Prostate gland (tissue), 2 donors: ENCODE measurements at regions not wholly inside any gene's neighbourhood (a gene's known extent, or its start where the extent isn't known, plus 50 kb on each side); places are given as distances from the start of the nearest gene placed in this dataset.

Experiments used
- DNase-seq: peaks from one replicate; pipeline ENCODE4 v3.0.0-alpha.2; 2019; ENCODE audit warnings: low spot score
- H3K27ac ChIP-seq, 2 donors: fragments of 200-600 bp; sonication (generic); 2 replicates each; pipeline ENCODE4 v1.5.1; 2017 to 2019
- H3K27me3 ChIP-seq: fragments of 200-600 bp; sonication (generic); replicated peaks from 2 replicates; pipeline ENCODE4 v1.5.1; 2019; ENCODE audit not compliant: insufficient read depth
- H3K36me3 ChIP-seq, 2 donors: fragments of 200-600 bp; sonication (generic); 1 replicate in 1 of 2; 2 replicates in 1 of 2; pipeline versions ENCODE4 v1.5.1 to v1.8.1; 2017 to 2019
- H3K4me1 ChIP-seq: fragments of 200-600 bp; sonication (generic); replicated peaks from 2 replicates; pipeline ENCODE4 v1.5.1; 2019
- H3K4me3 ChIP-seq, 2 donors: fragments of 200-600 bp; sonication (generic); 2 replicates each; pipeline ENCODE4 v1.5.1; 2017 to 2019
- H3K9me3 ChIP-seq: fragments of 200-600 bp; sonication (generic); 2 replicates; pipeline ENCODE4 v1.5.1; 2017
- CTCF ChIP-seq, 4 experiments: fragments of 200-600 bp in 2 of 4; fragments of 450-650 bp in 2 of 4; sonication (generic) in 2 of 4; IDR thresholded peaks; 1 replicate in 3 of 4; 2 replicates in 1 of 4; pipeline ENCODE4 v1.5.1; 2016 to 2019; ENCODE audit warnings: antibody characterized with exemption in 4 of 4, mild to moderate bottlenecking in 2 of 4, moderate library complexity in 2 of 4
- POLR2A ChIP-seq: fragments of 450-650 bp; IDR thresholded peaks from one replicate; pipeline ENCODE4 v1.6.1; 2016; ENCODE audit warnings: antibody characterized with exemption, mild to moderate bottlenecking
- POLR2AphosphoS5 ChIP-seq: sonication (generic); formaldehyde crosslinking; IDR thresholded peaks from one replicate; pipeline ENCODE4 v1.6.1; 2017; ENCODE audit warnings: antibody characterized with exemption
- WGBS: methylation state at CpG from one replicate; pipeline ENCODE4 v1.1.5; 2018; 5-methylcytosine and 5-hydroxymethylcytosine counted together
- intact Hi-C: fragments of 100-400 bp; cut with DNase I; formaldehyde crosslinking; loops from one replicate; pipeline ENCODE4 v1.14.2; 2022

- 79% methylated on average over 5 of the region's 5 CpGs for WGBS
- H3K27ac ChIP-seq = no peak overlapping the region
- no peaks in the 10 kb centered on the region for H3K9me3 ChIP-seq
- DNase-seq = no peak
- TF ChIP-seq CTCF (IDR thresholded peaks at IDR 0.05) = no peak
- TF ChIP-seq POLR2AphosphoS5 = no peak
- no peak for TF ChIP-seq POLR2A
- no peaks in the 10 kb centered on the region for H3K27me3 ChIP-seq
- no peak overlapping the region for H3K4me3 ChIP-seq
- H3K36me3 ChIP-seq = no peaks in the 10 kb centered on the region
- intact Hi-C loops = no loop called here
- H3K4me1 ChIP-seq = no peaks in the 10 kb centered on the region
These were observed 174.0 kb upstream of the TLL1 start for GRCh38 chr4:165699055-165699454.

GRCh38 chr4:165700855-165701254 is 172.2 kb upstream of the TLL1 start:
- Histone ChIP-seq H3K27me3 (no peaks in the 10 kb centered on the region), H3K36me3 (no peaks in the 10 kb centered on the region), H3K27ac (no peak overlapping the region), H3K4me3 (no peak overlapping the region), H3K9me3 (no peaks in the 10 kb centered on the region), H3K4me1 (no peaks in the 10 kb centered on the region)
- TF ChIP-seq CTCF (IDR thresholded peaks at IDR 0.05) (no peak), POLR2A (no peak)
- intact Hi-C loops = no loop called here
- no peak for DNase-seq

DNA sequence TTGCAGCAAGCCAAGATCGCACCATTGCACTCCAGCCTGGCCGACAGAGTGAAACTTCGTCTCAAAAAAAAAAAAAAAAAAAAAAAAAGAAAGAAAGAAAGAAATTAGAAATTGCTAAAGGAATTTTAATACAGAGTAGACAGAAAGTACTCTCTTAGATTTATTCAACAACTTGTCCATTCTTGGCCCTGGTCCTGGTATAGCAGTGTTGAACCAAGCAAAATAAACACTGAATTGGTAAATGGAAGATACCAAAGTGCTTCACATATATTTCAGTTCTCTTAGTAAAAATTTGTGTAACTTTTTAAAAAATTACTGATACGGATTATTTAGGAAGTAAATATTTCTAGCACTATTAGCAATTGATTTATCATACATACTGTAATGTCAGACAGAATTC is 165.9 kb upstream of the TLL1 start:
- WGBS = 82% methylated on average over 4 of the region's 4 CpGs
- Histone ChIP-seq H3K36me3 (no peaks in the 10 kb centered on the region), H3K27me3 (no peaks in the 10 kb centered on the region), H3K4me1 (no peaks in the 10 kb centered on the region), H3K9me3 (no peaks in the 10 kb centered on the region), H3K27ac (no peak overlapping the region), H3K4me3 (no peak overlapping the region)
- intact Hi-C loops = no loop called here
- TF ChIP-seq POLR2A (no peak), POLR2AphosphoS5 (no peak), CTCF (IDR thresholded peaks at IDR 0.05) (no peak)
- DNase-seq = no peak

GRCh38 chr4:165709516-165709915 is 163.5 kb upstream of the TLL1 start:
- TF ChIP-seq POLR2A (no peak), CTCF (IDR thresholded peaks at IDR 0.05) (no peak), POLR2AphosphoS5 (no peak)
- Histone ChIP-seq H3K27ac (no peak overlapping the region), H3K36me3 (no peaks in the 10 kb centered on the region), H3K9me3 (no peaks in the 10 kb centered on the region), H3K4me1 (no peaks in the 10 kb centered on the region), H3K27me3 (no peaks in the 10 kb centered on the region), H3K4me3 (no peak overlapping the region)
- WGBS = 92% methylated on average over 7 of the region's 7 CpGs
- intact Hi-C loops = no loop called here
- no peak for DNase-seq

GRCh38 chr4:165709973-165710526 is 163.0 kb upstream of the TLL1 start:
- no peaks in the 10 kb centered on the region for H3K27me3 ChIP-seq
- 43% methylated on average over 2 of the region's 2 CpGs for WGBS

More at GRCh38 chr4:165709973-165710526, 163.0 kb upstream of the TLL1 start:
- no peak for DNase-seq
- no peak overlapping the region for H3K27ac ChIP-seq
- H3K4me1 ChIP-seq = no peaks in the 10 kb centered on the region
- no peak overlapping the region for H3K4me3 ChIP-seq
- intact Hi-C loops = no loop called here
- H3K9me3 ChIP-seq = no peaks in the 10 kb centered on the region
- peak; percentile 51 for TF ChIP-seq POLR2AphosphoS5
- no peak for TF ChIP-seq POLR2A
- H3K36me3 ChIP-seq = no peaks in the 10 kb centered on the region
